HFFc6 (cell line): ENCODE measurements at regions not wholly inside any gene's neighbourhood (a gene's known extent, or its start where the extent isn't known, plus 50 kb on each side); places are given as distances from the start of the nearest gene placed in this dataset.
"Not testable (repeated sequence)": the region's sequence is repeated elsewhere in the genome, so short reads cannot be mapped to it uniquely, and the experiment has no call there.

ENCODE experiments used
- DNase-seq: peaks from one replicate; pipeline ENCODE4 v3.0.0-alpha.2; 2018
- H3K27ac Mint-ChIP-seq: 2 replicates; pipeline ENCODE4 v1.8.0; 2020; ENCODE audit warnings: mild to moderate bottlenecking, mixed read lengths
- H3K27me3 Mint-ChIP-seq: 2 replicates; pipeline ENCODE4 v1.8.0; 2021; ENCODE audit warnings: mild to moderate bottlenecking, moderate library complexity, mixed read lengths; ENCODE audit not compliant: insufficient read depth
- H3K36me3 Mint-ChIP-seq: 2 replicates; pipeline ENCODE4 v1.8.0; 2021; ENCODE audit warnings: low read depth, mixed read lengths
- H3K4me1 Mint-ChIP-seq: 2 replicates; pipeline ENCODE4 v1.8.0; 2020; ENCODE audit warnings: low read depth, mixed read lengths
- H3K4me3 Mint-ChIP-seq: 2 replicates; pipeline ENCODE4 v1.8.0; 2020; ENCODE audit warnings: mild to moderate bottlenecking, moderate library complexity, mixed read lengths
- H3K9me3 Mint-ChIP-seq: 2 replicates; pipeline ENCODE4 v1.8.0; 2020; ENCODE audit warnings: mild to moderate bottlenecking, mixed read lengths
- CTCF ChIP-seq: fragments of 200-600 bp; sonication (generic); IDR thresholded peaks from 2 replicates; pipeline ENCODE4 v1.5.0; 2021; ENCODE audit warnings: antibody characterized with exemption, mild to moderate bottlenecking

DNA sequence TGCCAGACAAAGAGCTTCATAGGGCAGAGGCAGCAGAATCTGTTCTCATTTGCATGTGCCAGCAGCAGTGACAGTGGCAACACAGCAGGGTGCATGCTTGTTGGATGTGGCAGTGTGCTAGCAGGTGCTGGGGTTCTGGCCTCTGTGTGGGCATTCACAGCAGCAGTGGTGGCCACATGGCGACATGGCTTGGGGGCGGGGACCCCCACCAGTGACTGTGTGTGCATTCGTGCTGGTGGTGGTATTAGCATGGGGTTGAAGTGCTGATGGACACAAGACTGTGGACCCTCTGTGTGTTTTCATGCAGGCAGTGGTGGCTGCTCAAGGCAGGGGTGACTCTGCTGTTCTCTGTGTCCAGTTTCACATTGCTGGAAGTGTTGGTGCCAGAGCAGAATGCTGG lies 183.2 kb upstream of the PDE4D start:
- no peaks in the 10 kb centered on the region for H3K4me1 Mint-ChIP-seq
- no peak for DNase-seq
- H3K36me3 Mint-ChIP-seq: peaks cover 6% of the 10 kb centered on the region; the same call in 1 of the 2 replicates
- no peak for TF ChIP-seq CTCF
- H3K27ac Mint-ChIP-seq: no peak overlapping the region
- no peak overlapping the region for H3K4me3 Mint-ChIP-seq
- H3K9me3 Mint-ChIP-seq: peaks cover 55% of the 10 kb centered on the region
- no peaks in the 10 kb centered on the region; the same call in none of the 2 replicates for H3K27me3 Mint-ChIP-seq

GRCh38 chr5:60066502-60066901 lies 173.0 kb upstream of the PDE4D start:
- H3K27me3 Mint-ChIP-seq: no peaks in the 10 kb centered on the region; the same call in 1 of the 2 replicates
- no peak for TF ChIP-seq CTCF
- no peak overlapping the region for H3K4me3 Mint-ChIP-seq
- peaks cover 12% of the 10 kb centered on the region; the same call in 1 of the 2 replicates for H3K4me1 Mint-ChIP-seq
- no peak overlapping the region for H3K27ac Mint-ChIP-seq
- DNase-seq: peak; percentile 23
- no peaks in the 10 kb centered on the region for H3K36me3 Mint-ChIP-seq
- peaks cover 10% of the 10 kb centered on the region for H3K9me3 Mint-ChIP-seq

DNA sequence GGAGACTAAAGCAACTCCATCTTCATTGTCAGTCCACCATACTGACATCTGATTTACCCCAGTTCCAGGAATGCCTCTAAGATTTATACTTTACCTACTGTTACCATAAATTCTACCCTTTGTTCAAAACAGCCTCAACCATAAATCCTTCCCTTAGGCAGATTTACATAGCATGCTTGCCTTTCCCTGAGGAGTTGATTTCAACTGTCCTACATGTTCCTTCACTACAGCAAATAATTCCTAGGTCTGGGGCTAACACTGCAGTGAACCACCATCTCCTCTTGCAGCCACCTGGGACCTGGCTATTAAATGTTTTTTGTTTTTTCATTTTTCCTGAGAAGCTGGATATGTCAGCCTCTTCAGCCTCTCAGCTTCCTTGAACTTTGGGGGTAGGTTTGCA lies 166.9 kb upstream of the PDE4D start:
- H3K36me3 Mint-ChIP-seq: no peaks in the 10 kb centered on the region
- no peak overlapping the region for H3K27ac Mint-ChIP-seq
- H3K4me3 Mint-ChIP-seq: no peak overlapping the region
- no peak for TF ChIP-seq CTCF
- peaks cover 1% of the 10 kb centered on the region for H3K27me3 Mint-ChIP-seq
- H3K4me1 Mint-ChIP-seq: no peaks in the 10 kb centered on the region
- H3K9me3 Mint-ChIP-seq: peaks cover 14% of the 10 kb centered on the region
- no peak for DNase-seq

- Mint-ChIP-seq H3K27me3 (peaks cover 1% of the 10 kb centered on the region; the same call in 1 of the 2 replicates), H3K4me3 (no peak overlapping the region), H3K27ac (no peak overlapping the region), H3K9me3 (peaks cover 12% of the 10 kb centered on the region), H3K36me3 (no peaks in the 10 kb centered on the region), H3K4me1 (no peaks in the 10 kb centered on the region)
- DNase-seq: no peak
- no peak for TF ChIP-seq CTCF
These were observed 162.7 kb upstream of the PDE4D start for GRCh38 chr5:60056191-60056590.

- no peaks in the 10 kb centered on the region for H3K36me3 Mint-ChIP-seq
- H3K27ac Mint-ChIP-seq: no peak overlapping the region
- no peaks in the 10 kb centered on the region for H3K4me1 Mint-ChIP-seq
These were observed 161.6 kb upstream of the PDE4D start for GRCh38 chr5:60055168-60055567.

DNA sequence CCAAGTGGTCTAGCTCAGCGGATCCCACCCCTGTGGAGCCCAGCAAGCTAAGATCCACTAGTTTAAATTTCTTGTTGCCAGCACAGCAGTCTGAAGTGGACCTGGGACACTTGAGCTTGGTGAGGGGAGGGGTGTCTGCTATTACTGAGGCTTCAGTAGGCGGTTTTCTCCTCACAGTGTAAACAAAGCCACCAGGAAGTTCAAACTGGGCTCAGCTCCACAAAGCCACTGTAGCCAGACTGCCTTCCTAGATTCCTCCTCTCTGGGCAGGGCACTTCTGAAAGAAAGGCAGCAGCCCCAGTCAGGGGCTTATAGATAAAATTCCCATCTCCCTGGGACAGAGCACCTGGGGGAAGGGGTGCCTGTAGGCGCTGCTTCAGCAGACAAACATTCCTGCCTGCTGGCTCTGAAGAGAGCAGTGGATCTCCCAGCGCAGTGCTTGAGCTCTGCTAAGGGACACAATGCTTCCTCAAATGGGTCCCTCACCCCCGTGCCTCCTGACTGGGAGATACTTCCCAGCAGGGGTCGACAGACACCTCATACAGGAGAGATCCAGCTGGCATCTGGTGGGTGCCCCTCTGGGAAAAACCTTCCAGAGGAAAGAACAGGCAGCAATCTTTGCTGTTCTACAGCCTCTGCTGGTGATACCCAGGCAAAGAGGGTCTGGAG lies 148.6 kb upstream of the PDE4D start:
- H3K4me3 Mint-ChIP-seq, H3K27me3 Mint-ChIP-seq, H3K27ac Mint-ChIP-seq, H3K9me3 Mint-ChIP-seq, H3K4me1 Mint-ChIP-seq, H3K36me3 Mint-ChIP-seq, DNase-seq: not testable (repeated sequence)

More at GRCh38 chr5:60055168-60055567, 161.6 kb upstream of the PDE4D start:
- TF ChIP-seq CTCF: no peak
- Mint-ChIP-seq H3K9me3 (peaks cover 22% of the 10 kb centered on the region), H3K4me3 (no peak overlapping the region), H3K27me3 (peaks cover 1% of the 10 kb centered on the region; the same call in 1 of the 2 replicates)
- DNase-seq: no peak

DNA sequence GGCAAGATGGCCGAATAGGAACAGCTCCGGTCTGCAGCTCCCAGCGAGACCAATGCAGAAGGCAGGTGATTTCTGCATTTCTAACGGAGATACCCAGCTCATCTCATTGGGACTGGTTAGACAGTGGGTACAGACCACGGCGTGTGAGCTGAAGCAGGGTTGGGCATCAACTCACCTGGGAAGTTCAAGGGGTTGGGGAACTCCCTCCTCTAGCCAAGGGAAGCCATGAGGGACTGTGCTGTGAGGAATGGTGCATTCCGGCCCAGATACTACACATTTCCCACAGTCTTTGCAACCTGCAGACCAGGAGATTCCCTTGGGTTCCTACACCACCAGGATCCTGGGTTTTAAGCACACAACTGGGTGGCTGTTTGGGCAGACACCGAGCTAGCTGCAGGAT lies 148.0 kb upstream of the PDE4D start:
- not testable (repeated sequence) for H3K27me3 Mint-ChIP-seq, DNase-seq, H3K27ac Mint-ChIP-seq, H3K4me3 Mint-ChIP-seq, H3K4me1 Mint-ChIP-seq, H3K9me3 Mint-ChIP-seq, H3K36me3 Mint-ChIP-seq
